WI38 (cell line): ENCODE measurements at regions not wholly inside any gene's neighbourhood (a gene's known extent, or its start where the extent isn't known, plus 50 kb on each side); places are given as distances from the start of the nearest gene placed in this dataset.

Experiments used
- H3K4me3 ChIP-seq: 2 replicates; pipeline ENCODE4 v1.5.1; 2011; ENCODE audit warnings: low read depth, mild to moderate bottlenecking, control low read depth, low read length
- TF ChIP-seq, protein P1 (sequence below): IDR thresholded peaks from 2 replicates; pipeline ENCODE4 v1.5.1; 2012; ENCODE audit warnings: low read depth, mild to moderate bottlenecking, control low read depth, low read length

DNA sequence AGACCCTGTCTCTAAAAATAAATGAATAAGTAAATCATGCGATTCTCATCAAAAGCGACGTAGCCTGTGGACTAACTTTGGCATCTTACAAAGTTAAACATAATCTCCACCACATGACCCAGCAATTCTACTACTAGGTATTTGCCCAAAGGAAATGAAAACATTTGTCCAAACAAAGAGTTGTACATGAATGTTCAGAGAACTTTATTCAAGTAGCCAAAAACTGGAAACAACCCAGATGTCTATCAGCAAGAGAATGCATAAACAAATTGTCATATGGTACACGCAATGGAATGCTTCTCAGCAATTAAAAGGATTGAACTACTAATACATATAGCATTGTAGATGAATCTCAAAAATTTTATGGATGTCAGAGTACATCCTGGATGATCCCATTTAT is 82.6 kb downstream of the ADRB2 start:
- TF ChIP-seq, protein P1, sequence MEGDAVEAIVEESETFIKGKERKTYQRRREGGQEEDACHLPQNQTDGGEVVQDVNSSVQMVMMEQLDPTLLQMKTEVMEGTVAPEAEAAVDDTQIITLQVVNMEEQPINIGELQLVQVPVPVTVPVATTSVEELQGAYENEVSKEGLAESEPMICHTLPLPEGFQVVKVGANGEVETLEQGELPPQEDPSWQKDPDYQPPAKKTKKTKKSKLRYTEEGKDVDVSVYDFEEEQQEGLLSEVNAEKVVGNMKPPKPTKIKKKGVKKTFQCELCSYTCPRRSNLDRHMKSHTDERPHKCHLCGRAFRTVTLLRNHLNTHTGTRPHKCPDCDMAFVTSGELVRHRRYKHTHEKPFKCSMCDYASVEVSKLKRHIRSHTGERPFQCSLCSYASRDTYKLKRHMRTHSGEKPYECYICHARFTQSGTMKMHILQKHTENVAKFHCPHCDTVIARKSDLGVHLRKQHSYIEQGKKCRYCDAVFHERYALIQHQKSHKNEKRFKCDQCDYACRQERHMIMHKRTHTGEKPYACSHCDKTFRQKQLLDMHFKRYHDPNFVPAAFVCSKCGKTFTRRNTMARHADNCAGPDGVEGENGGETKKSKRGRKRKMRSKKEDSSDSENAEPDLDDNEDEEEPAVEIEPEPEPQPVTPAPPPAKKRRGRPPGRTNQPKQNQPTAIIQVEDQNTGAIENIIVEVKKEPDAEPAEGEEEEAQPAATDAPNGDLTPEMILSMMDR = no peak
- H3K4me3 ChIP-seq = no peak overlapping the region

DNA sequence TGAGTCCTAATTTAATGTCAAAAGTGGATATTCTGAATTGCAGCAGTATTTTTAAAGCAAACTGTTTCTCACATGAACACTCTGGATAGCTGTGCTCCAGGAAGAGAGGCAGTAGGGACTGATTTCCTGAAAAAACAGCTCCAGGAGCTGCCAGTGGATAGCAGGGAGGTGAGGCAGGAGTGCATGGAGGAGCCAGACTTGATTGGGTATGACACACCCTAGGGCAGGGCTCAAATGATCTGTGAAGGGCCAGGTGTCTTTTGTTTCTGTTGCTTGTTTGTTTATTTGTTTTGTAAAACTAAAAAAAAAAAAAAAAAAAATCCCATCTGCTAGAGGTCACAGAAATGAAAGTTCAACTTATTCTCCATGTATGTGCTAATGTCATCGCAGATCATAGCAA is 83.4 kb downstream of the ADRB2 start:
- H3K4me3 ChIP-seq = no peak overlapping the region
- TF ChIP-seq, protein P1 = no peak

DNA sequence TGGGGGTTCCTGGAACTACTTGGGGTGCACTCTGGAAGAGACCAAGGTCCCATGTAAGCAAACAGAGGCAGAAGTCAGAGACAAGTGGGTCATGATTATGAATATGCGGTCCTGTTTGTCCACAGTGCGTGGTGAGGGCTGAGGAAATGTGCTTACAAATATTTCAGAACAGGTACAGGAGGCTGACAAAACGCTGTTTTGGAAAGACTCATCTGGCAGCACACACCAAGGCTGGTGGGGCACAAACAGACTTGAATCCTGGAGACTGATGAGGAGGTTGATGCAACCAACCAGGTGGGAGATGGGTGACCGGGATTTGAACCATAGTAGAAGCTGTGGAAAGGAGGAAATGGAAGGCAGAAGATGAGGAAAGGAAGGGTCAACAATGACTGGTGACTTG is 83.8 kb downstream of the ADRB2 start:
- no peak overlapping the region for H3K4me3 ChIP-seq
- TF ChIP-seq, protein P1 = no peak

DNA sequence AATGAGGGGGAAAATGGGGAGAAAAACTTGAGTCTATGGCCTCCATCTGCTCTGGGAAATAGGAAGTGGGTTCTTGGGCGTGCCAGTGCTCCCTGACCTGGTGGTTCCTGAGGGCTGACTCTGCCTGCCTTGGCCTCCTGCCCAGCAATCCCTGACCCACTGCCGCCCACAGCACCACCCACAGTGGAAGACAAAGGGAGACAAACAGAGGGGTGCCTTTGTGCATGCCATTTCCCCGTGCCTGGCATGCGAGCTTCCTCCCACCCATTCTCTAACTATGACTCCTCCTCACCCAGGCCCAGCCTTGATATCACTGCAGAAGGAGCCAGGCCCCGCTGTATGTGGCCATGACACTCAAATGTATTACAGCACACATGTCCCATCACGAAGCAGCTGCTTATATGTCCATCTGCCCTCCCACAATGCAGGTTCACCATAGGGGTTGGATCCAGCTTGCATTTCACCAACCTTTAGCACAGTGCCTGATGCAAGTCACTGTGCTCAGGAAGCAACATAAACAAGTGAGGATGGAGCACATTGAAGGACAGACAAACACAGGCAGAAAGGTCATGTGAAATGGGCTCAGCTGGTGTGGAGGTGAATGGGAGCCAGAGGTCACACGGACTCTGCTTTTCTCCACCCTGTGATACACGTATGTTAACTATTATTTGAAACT is 84.4 kb downstream of the ADRB2 start:
- TF ChIP-seq, protein P1 = no peak
- no peak overlapping the region for H3K4me3 ChIP-seq

DNA sequence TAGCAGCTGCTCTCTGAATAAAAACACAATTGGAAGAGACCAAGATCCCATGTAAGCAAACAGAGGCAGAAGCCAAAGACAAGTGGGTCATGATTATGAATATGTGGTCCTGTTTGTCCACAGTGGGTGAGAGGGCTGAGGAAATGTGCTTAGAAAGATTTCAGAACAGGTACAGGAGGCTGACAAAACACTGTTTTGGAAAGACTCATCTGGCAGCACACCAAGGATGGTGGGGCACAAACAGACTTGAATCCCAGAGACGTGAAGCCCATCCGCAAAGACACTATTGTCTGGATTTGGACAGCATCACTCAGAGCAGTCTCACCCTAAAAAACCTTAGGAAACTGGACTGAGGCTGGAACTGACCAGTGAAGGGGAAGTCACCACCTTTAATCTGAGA is 85.0 kb downstream of the ADRB2 start:
- TF ChIP-seq, protein P1 = no peak
- no peak overlapping the region for H3K4me3 ChIP-seq

DNA sequence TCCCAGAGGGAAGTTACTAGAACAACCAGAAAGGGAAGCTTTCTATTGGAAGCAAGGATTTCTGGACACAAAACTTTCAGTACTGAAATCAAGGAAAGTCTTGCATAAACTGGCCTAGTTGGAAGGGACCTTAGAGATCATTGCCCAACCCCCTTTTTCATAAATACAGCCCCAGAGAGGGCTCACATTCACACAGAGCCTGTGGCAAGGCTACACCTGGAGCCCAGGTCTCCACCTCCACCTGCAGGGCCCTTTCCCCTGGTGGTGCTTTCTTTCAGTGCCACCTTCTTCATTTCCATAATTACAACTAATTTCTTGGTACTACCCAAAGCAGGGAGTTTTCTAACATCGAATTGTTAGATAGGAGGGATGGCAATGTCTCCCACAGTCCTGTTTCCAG is 85.7 kb downstream of the ADRB2 start:
- H3K4me3 ChIP-seq = no peak overlapping the region
- TF ChIP-seq, protein P1 = no peak

DNA sequence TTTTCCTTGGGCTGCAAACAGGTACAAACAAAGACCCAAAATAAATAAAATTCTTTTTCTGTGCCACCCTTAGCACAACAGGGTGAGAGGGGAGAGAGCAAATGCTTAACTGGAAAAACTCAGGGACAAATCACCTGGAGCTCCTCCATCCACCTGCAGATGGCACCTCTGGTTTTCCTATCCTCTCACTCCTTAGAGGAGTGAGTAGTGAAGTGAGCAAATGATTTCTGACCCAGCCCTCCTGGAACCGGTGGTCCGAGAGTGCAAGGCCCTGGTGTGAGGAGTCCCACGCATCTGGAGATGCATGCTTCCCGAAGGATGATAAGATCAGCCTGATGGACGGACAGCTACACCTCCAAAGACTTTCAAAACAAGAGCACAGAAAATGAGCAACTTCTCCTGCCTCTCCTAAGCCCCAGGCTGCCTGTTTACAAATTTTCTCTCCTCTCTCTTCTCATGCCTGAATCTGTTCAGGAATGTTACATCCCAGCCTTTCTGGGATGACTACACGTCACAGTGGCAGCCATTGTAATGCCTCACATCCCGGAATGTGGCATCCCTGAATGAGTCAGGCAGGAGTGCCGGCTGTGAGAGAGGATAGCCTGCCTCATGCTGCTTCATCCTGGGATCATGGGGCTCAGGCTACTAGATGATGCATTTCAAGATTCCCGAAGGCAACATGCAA is 86.4 kb downstream of the ADRB2 start:
- TF ChIP-seq, protein P1 = peak; percentile 22; the same call in 1 of the 2 replicates
- H3K4me3 ChIP-seq = no peak overlapping the region
